DND-41 (cell line): ENCODE measurements at regions not wholly inside any gene's neighbourhood (a gene's known extent, or its start where the extent isn't known, plus 50 kb on each side); places are given as distances from the start of the nearest gene placed in this dataset.
"Not testable (repeated sequence)": the region's sequence is repeated elsewhere in the genome, so short reads cannot be mapped to it uniquely, and the experiment has no call there.

ENCODE experiments used
- ATAC-seq: fragments of 200-7000 bp; cut with Tn5 transposase; 3 replicates; pipeline ENCODE4 v1.9.1; 2021; ENCODE audit warnings: low read depth; ENCODE audit not compliant: insufficient read depth
- DNase-seq: peaks from one replicate; pipeline ENCODE4 v3.0.0-alpha.2; 2020
- H2AFZ ChIP-seq: 2 replicates; pipeline ENCODE4 v1.6.0; 2012; ENCODE audit warnings: low read depth, low read length
- H3K27ac ChIP-seq: 2 replicates; pipeline ENCODE4 v1.5.1; 2012; ENCODE audit warnings: low read length, inconsistent platforms
- H3K27me3 ChIP-seq: fragments of 200-600 bp; sonication (generic); 2 replicates; pipeline ENCODE4 v1.6.0; 2012; ENCODE audit warnings: low read length, mild to moderate bottlenecking, inconsistent platforms; ENCODE audit not compliant: insufficient read depth, poor library complexity
- H3K36me3 ChIP-seq: 2 replicates; pipeline ENCODE4 v1.5.1; 2012; ENCODE audit warnings: low read length, inconsistent platforms; ENCODE audit not compliant: insufficient read depth
- H3K4me1 ChIP-seq: 2 replicates; pipeline ENCODE4 v1.5.1; 2012; ENCODE audit warnings: mild to moderate bottlenecking, low read length; ENCODE audit not compliant: insufficient read depth
- H3K4me2 ChIP-seq: 2 replicates; pipeline ENCODE4 v1.6.0; 2012; ENCODE audit warnings: mild to moderate bottlenecking, moderate library complexity, low read length, inconsistent platforms; ENCODE audit not compliant: insufficient read depth
- H3K4me3 ChIP-seq, 2 experiments: fragments of 200-600 bp in 1 of 2; shearing (Covaris generic) in 1 of 2; 2 replicates each; pipeline ENCODE4 v1.5.1; 2012 to 2016; ENCODE audit warnings: inconsistent platforms in 2 of 2, low read length in 2 of 2, mild to moderate bottlenecking in 2 of 2, low read depth in 1 of 2, moderate library complexity in 1 of 2
- H3K79me2 ChIP-seq: 2 replicates; pipeline ENCODE4 v1.6.0; 2012; ENCODE audit warnings: low read length, inconsistent platforms; ENCODE audit not compliant: insufficient read depth
- H3K9ac ChIP-seq: 2 replicates; pipeline ENCODE4 v1.6.0; 2012; ENCODE audit warnings: low read depth, mild to moderate bottlenecking, inconsistent platforms, low read length, moderate library complexity
- H3K9me3 ChIP-seq: 2 replicates; pipeline ENCODE4 v1.5.1; 2012; ENCODE audit warnings: low read length, moderate library complexity, mild to moderate bottlenecking, inconsistent platforms; ENCODE audit not compliant: insufficient read depth, severe bottlenecking
- H4K20me1 ChIP-seq: 2 replicates; pipeline ENCODE4 v1.6.0; 2012; ENCODE audit warnings: low read length; ENCODE audit not compliant: insufficient read depth

DNA sequence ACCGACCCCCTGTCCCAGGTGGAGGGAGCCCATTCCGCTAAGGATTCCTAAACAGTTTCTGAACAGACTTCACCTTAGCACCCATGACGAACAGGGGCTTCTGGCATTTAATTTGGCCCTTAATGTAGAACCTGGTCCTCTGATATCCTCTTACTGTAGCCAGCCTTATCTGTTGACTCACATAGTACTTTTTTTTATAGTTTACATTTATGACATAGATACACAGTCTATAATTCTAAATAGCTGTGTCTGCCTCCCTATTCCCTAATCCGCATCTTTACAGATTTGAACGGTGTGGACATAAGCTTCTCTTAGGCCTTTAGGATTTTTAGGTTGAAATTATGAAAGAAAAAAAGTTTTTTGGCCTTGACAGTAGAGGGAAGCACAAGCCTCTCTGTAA is 104.9 kb downstream of the TBC1D26 start:
- H3K4me2 ChIP-seq, H3K27me3 ChIP-seq, H2AFZ ChIP-seq, H3K9me3 ChIP-seq, H3K27ac ChIP-seq, H4K20me1 ChIP-seq, H3K36me3 ChIP-seq, H3K4me3 ChIP-seq, ATAC-seq, H3K4me1 ChIP-seq, H3K9ac ChIP-seq, DNase-seq, H3K79me2 ChIP-seq: not testable (repeated sequence)

DNA sequence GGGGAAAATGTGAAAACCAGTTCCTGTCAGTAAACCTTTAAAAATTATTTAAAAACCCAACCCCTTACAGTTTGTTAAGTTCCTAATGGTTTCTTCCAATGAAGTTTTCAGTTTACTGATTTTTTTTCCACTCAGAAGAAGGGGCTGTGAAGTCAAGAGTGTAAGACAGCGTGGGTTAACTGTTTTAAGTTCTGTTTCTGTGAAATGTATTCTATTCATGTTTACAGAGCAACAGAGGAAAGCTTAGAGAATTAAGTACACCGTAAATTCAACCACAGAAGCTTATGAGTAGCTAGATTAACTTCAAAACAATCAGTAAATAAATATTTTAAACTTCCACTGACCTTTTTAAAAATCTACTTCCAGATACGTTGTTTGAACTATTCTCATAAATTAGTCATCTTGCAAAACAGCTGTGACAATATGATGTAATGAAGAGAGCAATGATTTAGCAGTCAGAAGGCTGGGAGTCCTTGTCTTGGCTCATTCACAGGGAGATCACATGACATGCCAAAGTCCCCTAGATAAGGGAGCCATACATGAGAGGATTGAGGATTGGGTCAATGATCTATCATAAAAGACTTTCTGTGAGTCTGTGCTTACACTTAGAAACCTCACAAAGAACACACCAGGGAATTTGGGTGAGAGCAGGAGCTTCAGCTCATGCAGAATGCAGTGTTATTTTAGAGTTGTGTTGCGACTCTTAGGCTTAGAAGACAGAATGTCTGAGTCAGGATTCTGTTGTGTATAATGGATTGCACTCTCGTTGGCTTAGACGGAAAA is 97.3 kb upstream of the ADORA2B start:
- ATAC-seq, H4K20me1 ChIP-seq, H3K79me2 ChIP-seq, H3K4me2 ChIP-seq, H3K9me3 ChIP-seq, H3K27ac ChIP-seq, H3K9ac ChIP-seq, H2AFZ ChIP-seq, H3K4me3 ChIP-seq, H3K36me3 ChIP-seq, H3K27me3 ChIP-seq, H3K4me1 ChIP-seq, DNase-seq: not testable (repeated sequence)

DNA sequence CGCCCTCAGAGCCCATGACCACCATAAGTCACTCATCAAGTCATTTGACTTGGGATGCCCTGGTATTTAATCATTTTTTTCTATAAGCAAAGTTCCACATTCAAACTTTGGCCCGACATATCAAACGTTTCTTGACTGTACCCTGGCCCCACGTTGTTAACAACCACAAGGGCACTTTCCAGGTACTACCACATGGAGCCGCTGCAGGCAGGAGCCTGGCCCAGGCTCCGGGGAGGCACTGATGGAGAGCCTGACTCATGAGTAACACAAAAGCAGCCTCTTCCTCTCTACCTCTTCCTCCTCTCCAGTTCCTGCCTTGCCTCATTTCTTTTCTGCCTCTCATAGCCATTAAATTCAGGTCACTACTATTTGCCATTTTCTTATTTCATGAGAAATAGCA is 95.9 kb upstream of the ADORA2B start:
- not testable (repeated sequence) for H3K4me2 ChIP-seq, H3K36me3 ChIP-seq, H3K9me3 ChIP-seq, H3K4me1 ChIP-seq, H3K27me3 ChIP-seq, H3K79me2 ChIP-seq, DNase-seq, H4K20me1 ChIP-seq, H3K4me3 ChIP-seq, H3K9ac ChIP-seq, H2AFZ ChIP-seq, H3K27ac ChIP-seq, ATAC-seq

DNA sequence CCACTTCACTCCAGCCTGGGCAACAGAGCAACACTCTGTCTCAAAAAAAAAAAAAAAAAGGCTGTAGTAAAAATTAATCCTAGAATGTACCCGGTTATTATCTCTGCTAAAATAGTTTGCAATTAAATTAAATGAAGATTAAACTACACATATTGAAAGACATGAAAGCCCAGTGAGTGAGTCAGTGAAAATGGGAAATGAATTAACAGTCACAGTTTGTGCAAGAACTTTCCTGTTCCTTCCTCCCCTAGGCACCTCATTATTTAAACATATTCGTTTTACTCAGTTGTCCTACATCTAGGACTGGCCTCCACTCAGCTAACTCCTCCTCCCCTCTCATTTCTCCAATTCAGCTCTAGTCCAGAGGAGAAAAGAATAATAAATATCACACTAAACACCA is 94.9 kb upstream of the ADORA2B start:
- H3K27ac ChIP-seq, H2AFZ ChIP-seq, H3K79me2 ChIP-seq, H3K9ac ChIP-seq, DNase-seq, H3K9me3 ChIP-seq, ATAC-seq, H3K4me2 ChIP-seq, H3K36me3 ChIP-seq, H4K20me1 ChIP-seq, H3K27me3 ChIP-seq, H3K4me3 ChIP-seq, H3K4me1 ChIP-seq: not testable (repeated sequence)

DNA sequence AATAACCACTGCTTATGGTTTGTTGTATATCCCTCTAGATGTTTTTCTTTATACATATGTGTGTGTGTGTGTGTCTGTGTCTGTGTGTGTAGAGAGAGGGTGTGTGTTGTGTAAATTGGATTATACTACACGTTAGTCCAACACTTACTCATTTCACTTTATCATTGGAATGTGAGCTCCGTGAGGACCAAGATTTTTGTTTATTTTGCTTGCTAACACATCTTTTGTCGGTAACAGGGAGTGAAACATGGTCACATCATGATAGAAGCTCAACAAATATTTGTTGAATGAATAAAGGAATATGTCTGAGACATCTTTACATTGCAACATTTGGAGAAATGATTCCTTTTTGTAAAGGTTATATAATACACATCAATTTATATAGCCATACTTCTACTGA is 94.2 kb upstream of the ADORA2B start:
- ATAC-seq, H3K27me3 ChIP-seq, H3K4me2 ChIP-seq, H3K9me3 ChIP-seq, H4K20me1 ChIP-seq, H2AFZ ChIP-seq, H3K27ac ChIP-seq, H3K4me1 ChIP-seq, H3K79me2 ChIP-seq, H3K36me3 ChIP-seq, H3K9ac ChIP-seq, H3K4me3 ChIP-seq, DNase-seq: not testable (repeated sequence)

DNA sequence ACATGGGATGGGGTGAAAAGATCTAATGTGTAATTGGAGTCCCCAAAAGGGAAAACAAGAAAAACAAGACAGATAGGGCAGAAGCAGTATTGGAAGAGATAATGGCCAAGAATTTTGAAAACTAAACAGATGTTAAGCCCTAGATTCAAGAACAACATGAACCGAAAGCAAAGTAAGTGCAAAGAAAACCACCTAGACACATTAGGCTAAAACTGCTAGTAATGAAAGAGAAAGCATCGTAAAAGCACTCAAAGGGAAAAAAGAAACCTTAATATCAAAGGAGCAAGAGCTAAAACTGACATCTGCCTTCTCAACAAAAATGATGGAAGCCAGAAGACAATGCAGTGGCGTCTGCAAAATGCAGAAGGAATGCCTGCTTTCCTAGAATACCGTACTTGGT is 92.1 kb upstream of the ADORA2B start:
- H3K4me2 ChIP-seq, H3K9me3 ChIP-seq, H3K36me3 ChIP-seq, ATAC-seq, H3K9ac ChIP-seq, H2AFZ ChIP-seq, H3K79me2 ChIP-seq, H4K20me1 ChIP-seq, H3K4me1 ChIP-seq, DNase-seq, H3K27me3 ChIP-seq, H3K27ac ChIP-seq, H3K4me3 ChIP-seq: not testable (repeated sequence)

DNA sequence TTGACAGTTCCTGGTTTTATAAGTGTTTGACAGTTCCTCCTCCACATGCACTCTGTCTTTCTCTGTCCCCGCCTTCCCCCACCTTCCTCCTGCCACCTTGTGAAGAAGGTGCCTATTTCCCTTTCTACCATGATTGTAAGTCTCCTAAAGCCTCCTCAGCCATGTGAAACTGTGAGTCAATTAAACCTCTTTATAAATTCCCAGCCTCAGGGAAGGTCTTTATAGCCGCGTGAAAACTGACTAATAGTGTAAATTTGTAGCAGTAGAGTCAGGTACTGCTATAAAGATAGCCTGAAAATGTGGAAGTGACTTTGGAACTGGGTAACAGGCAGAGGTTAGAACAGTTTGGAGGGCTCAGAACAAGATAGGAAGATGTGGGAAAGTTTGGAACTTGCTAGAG is 88.7 kb upstream of the ADORA2B start:
- H3K4me3 ChIP-seq, H3K79me2 ChIP-seq, H3K27ac ChIP-seq, H4K20me1 ChIP-seq, H3K9me3 ChIP-seq, ATAC-seq, H3K27me3 ChIP-seq, DNase-seq, H3K9ac ChIP-seq, H3K36me3 ChIP-seq, H3K4me1 ChIP-seq, H2AFZ ChIP-seq, H3K4me2 ChIP-seq: not testable (repeated sequence)

DNA sequence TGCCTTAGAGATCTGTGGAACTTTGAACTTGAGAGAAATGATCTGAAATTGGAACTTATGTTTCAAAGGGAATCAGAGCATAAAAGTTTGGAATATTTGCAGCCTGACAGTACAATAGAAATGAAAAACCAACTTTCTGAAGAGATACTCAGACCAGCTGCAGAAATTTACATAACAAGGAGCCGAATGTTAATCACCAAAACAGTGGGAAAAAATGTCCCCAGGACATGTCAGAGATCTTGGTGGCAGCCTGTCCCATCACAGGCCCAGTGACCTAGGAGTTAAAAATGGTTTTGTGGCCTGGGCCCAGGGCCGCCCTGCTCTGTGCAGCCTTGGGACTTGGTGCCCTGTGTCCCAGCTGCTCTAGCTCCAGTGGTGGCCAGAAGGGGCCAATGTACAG is 88.2 kb upstream of the ADORA2B start:
- not testable (repeated sequence) for H3K36me3 ChIP-seq, H3K4me1 ChIP-seq, H3K27me3 ChIP-seq, H3K9ac ChIP-seq, H3K27ac ChIP-seq, H2AFZ ChIP-seq, DNase-seq, H3K4me3 ChIP-seq, H3K79me2 ChIP-seq, H3K4me2 ChIP-seq, ATAC-seq, H4K20me1 ChIP-seq, H3K9me3 ChIP-seq
